ENCODE measurements at regions not wholly inside any gene's neighbourhood (a gene's known extent, or its start where the extent isn't known, plus 50 kb on each side); places are given as distances from the start of the nearest gene placed in this dataset.

GRCh38 chr12:107948391-107948945, 174.0 kb downstream of the ASCL4 start:
- TF ChIP-seq, protein P1, sequence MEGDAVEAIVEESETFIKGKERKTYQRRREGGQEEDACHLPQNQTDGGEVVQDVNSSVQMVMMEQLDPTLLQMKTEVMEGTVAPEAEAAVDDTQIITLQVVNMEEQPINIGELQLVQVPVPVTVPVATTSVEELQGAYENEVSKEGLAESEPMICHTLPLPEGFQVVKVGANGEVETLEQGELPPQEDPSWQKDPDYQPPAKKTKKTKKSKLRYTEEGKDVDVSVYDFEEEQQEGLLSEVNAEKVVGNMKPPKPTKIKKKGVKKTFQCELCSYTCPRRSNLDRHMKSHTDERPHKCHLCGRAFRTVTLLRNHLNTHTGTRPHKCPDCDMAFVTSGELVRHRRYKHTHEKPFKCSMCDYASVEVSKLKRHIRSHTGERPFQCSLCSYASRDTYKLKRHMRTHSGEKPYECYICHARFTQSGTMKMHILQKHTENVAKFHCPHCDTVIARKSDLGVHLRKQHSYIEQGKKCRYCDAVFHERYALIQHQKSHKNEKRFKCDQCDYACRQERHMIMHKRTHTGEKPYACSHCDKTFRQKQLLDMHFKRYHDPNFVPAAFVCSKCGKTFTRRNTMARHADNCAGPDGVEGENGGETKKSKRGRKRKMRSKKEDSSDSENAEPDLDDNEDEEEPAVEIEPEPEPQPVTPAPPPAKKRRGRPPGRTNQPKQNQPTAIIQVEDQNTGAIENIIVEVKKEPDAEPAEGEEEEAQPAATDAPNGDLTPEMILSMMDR (IDR thresholded peaks at IDR 0.05; ENCODE audit: insufficient read depth, low read length), result no peak
- no peak for TF ChIP-seq POLR2AphosphoS5 (IDR thresholded peaks at IDR 0.05; ENCODE audit: low read depth)
